ENCODE measurements at regions not wholly inside any gene's neighbourhood (a gene's known extent, or its start where the extent isn't known, plus 50 kb on each side); places are given as distances from the start of the nearest gene placed in this dataset.

DNA sequence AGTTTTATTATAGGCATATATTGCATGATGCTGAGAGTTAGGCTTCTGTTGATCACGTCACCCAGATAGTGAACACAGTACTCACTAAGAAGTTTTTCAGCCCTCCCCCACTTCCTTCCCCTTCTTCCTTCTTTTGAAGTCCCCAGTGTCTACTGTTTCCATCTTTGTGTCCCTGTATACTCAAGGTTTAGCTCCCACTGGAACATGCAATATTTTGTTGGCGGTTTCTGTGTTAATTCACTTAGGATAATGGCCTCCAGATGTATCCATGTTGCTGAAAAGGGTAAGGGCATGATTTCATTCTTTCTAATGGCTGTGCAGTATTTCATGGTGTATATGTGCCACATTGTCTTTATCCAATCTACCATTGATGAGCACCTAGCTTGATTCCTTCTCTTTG is 764.3 kb downstream of the MTRR start:
- no peaks in the 10 kb centered on the region for H3K79me2 ChIP-seq (ENCODE audit: control insufficient read depth, low read length)
- no peak for TF ChIP-seq EZH2phosphoT487 (IDR thresholded peaks at IDR 0.05; ENCODE audit: borderline replicate concordance, low read length)
- TF ChIP-seq, protein P1, sequence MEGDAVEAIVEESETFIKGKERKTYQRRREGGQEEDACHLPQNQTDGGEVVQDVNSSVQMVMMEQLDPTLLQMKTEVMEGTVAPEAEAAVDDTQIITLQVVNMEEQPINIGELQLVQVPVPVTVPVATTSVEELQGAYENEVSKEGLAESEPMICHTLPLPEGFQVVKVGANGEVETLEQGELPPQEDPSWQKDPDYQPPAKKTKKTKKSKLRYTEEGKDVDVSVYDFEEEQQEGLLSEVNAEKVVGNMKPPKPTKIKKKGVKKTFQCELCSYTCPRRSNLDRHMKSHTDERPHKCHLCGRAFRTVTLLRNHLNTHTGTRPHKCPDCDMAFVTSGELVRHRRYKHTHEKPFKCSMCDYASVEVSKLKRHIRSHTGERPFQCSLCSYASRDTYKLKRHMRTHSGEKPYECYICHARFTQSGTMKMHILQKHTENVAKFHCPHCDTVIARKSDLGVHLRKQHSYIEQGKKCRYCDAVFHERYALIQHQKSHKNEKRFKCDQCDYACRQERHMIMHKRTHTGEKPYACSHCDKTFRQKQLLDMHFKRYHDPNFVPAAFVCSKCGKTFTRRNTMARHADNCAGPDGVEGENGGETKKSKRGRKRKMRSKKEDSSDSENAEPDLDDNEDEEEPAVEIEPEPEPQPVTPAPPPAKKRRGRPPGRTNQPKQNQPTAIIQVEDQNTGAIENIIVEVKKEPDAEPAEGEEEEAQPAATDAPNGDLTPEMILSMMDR (IDR thresholded peaks at IDR 0.05; ENCODE audit: low read depth, low read length, poor library complexity, severe bottlenecking), result no peak
- H3K4me3 ChIP-seq (ENCODE audit: low read length), result no peak overlapping the region
- no peak overlapping the region for H3K27ac ChIP-seq (ENCODE audit: low read depth, low read length)
- no peaks in the 10 kb centered on the region for H3K9me2 ChIP-seq (replicated peaks; ENCODE audit: control insufficient read depth, low read length)
- H3F3A ChIP-seq (ENCODE audit: control insufficient read depth, insufficient read depth), result no peaks in the 10 kb centered on the region
- no peaks in the 10 kb centered on the region for H3K9me3 ChIP-seq (ENCODE audit: control insufficient read depth, insufficient read depth, low read length)
- H3K36me3 ChIP-seq (ENCODE audit: control insufficient read depth, low read length), result no peaks in the 10 kb centered on the region
- no peak overlapping the region for H3K4me2 ChIP-seq (ENCODE audit: low read length)
- H4K20me1 ChIP-seq (ENCODE audit: control insufficient read depth, insufficient read depth, low read depth, low read length), result no peaks in the 10 kb centered on the region
- no peaks in the 10 kb centered on the region for H3K27me3 ChIP-seq (ENCODE audit: control insufficient read depth, low read length)
- no peaks in the 10 kb centered on the region for H3K4me1 ChIP-seq (ENCODE audit: control insufficient read depth, low read length)

- H3K4me1 ChIP-seq (ENCODE audit: control insufficient read depth, low read length), result no peaks in the 10 kb centered on the region
- H3K36me3 ChIP-seq (ENCODE audit: control insufficient read depth, low read length), result no peaks in the 10 kb centered on the region
- no peaks in the 10 kb centered on the region for H3K79me2 ChIP-seq (ENCODE audit: control insufficient read depth, low read length)
- H3K4me3 ChIP-seq (ENCODE audit: low read length), result no peak overlapping the region
- TF ChIP-seq, protein P1 (IDR thresholded peaks at IDR 0.05; ENCODE audit: low read depth, low read length, poor library complexity, severe bottlenecking), result no peak
- no peak for TF ChIP-seq EZH2phosphoT487 (IDR thresholded peaks at IDR 0.05; ENCODE audit: borderline replicate concordance, low read length)
- no peaks in the 10 kb centered on the region for H4K20me1 ChIP-seq (ENCODE audit: control insufficient read depth, insufficient read depth, low read depth, low read length)
- H3K9me3 ChIP-seq (ENCODE audit: control insufficient read depth, insufficient read depth, low read length), result no peaks in the 10 kb centered on the region
- H3K4me2 ChIP-seq (ENCODE audit: low read length), result no peak overlapping the region
- H3K27me3 ChIP-seq (ENCODE audit: control insufficient read depth, low read length), result no peaks in the 10 kb centered on the region
- no peaks in the 10 kb centered on the region for H3F3A ChIP-seq (ENCODE audit: control insufficient read depth, insufficient read depth)
- no peaks in the 10 kb centered on the region for H3K9me2 ChIP-seq (replicated peaks; ENCODE audit: control insufficient read depth, low read length)
- no peak overlapping the region for H3K27ac ChIP-seq (ENCODE audit: low read depth, low read length)
These were observed 764.7 kb downstream of the MTRR start for GRCh38 chr5:8633696-8634095.

DNA sequence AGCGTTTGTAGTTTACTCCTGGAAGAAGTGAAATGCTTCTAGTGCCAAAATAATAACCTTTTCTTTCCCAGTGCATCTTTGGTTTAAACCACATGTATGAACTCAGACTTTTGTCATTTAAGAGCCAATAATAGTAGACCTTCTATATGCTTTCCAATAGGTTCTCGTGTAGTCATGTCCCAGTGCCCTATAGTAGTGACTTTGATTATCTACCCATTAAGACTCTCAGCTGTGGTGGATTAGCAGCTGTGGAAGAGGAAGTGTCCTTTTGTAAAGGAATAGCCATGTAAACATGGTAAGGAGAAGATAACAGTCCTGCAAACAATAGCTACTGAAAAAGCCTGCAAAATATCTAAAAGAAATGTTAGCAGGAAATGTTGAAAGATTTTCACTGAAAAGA is 765.3 kb downstream of the MTRR start:
- no peaks in the 10 kb centered on the region for H3K36me3 ChIP-seq (ENCODE audit: control insufficient read depth, low read length)
- no peaks in the 10 kb centered on the region for H4K20me1 ChIP-seq (ENCODE audit: control insufficient read depth, insufficient read depth, low read depth, low read length)
- no peaks in the 10 kb centered on the region for H3K9me3 ChIP-seq (ENCODE audit: control insufficient read depth, insufficient read depth, low read length)
- H3K27me3 ChIP-seq (ENCODE audit: control insufficient read depth, low read length), result no peaks in the 10 kb centered on the region
- H3K9me2 ChIP-seq (replicated peaks; ENCODE audit: control insufficient read depth, low read length), result no peaks in the 10 kb centered on the region
- H3K79me2 ChIP-seq (ENCODE audit: control insufficient read depth, low read length), result no peaks in the 10 kb centered on the region
- TF ChIP-seq EZH2phosphoT487 (IDR thresholded peaks at IDR 0.05; ENCODE audit: borderline replicate concordance, low read length), result no peak
- TF ChIP-seq, protein P1 (IDR thresholded peaks at IDR 0.05; ENCODE audit: low read depth, low read length, poor library complexity, severe bottlenecking), result no peak
- no peak overlapping the region for H3K4me2 ChIP-seq (ENCODE audit: low read length)
- H3K4me1 ChIP-seq (ENCODE audit: control insufficient read depth, low read length), result no peaks in the 10 kb centered on the region
- no peak overlapping the region for H3K27ac ChIP-seq (ENCODE audit: low read depth, low read length)
- no peaks in the 10 kb centered on the region for H3F3A ChIP-seq (ENCODE audit: control insufficient read depth, insufficient read depth)
- H3K4me3 ChIP-seq (ENCODE audit: low read length), result no peak overlapping the region
